HG02970 (cell line): ENCODE measurements at regions not wholly inside any gene's neighbourhood (a gene's known extent, or its start where the extent isn't known, plus 50 kb on each side); places are given as distances from the start of the nearest gene placed in this dataset.
"Not testable (repeated sequence)": the region's sequence is repeated elsewhere in the genome, so short reads cannot be mapped to it uniquely, and the experiment has no call there.

Experiments
- ATAC-seq: cut with Tn5 transposase; IDR thresholded peaks from one replicate; pipeline ENCODE4 v1.9.1; 2021; ENCODE audit warnings: mild to moderate bottlenecking, moderate library complexity, moderate number of reproducible peaks; ENCODE audit not compliant: unreplicated experiment, low FRiP score

DNA sequence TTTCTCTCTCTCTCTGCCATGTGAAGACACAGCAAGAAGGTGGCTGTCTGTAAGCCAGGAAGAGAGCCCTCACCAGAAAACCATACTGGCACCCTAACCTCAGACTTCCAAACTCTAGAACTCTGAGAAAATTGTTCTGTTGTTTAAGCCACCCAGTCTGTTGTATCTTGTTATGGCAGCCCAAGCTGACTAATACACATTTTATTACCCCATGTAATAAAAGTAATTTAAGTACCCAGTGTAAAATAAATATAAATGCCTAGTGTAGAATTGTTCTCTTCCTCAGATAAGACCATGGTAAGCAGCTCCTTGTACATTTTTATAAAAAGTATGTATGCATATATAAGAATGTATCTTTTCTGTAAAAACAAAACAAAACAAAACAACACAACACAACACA lies 119.7 kb downstream of the DTL start:
- ATAC-seq = no peak

DNA sequence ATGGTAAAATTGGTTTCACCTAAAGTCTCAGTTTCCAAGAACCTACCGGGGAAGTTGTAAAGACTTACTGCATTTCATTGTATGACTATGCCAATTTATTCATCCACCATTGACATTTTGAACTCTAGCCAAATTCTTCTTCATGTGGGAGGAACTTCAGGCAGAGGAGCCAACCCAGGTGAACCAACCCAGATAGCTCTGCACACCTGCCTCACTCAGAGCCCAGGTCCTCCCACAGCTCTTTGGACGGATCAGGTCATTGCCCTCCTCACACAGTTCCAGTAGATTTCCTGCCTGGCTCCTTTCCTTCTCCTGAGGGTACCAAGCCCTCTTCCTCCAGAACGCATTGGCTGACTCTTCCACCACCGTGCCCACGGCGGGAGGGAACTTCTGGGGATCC lies 121.7 kb downstream of the DTL start:
- ATAC-seq = no peak

DNA sequence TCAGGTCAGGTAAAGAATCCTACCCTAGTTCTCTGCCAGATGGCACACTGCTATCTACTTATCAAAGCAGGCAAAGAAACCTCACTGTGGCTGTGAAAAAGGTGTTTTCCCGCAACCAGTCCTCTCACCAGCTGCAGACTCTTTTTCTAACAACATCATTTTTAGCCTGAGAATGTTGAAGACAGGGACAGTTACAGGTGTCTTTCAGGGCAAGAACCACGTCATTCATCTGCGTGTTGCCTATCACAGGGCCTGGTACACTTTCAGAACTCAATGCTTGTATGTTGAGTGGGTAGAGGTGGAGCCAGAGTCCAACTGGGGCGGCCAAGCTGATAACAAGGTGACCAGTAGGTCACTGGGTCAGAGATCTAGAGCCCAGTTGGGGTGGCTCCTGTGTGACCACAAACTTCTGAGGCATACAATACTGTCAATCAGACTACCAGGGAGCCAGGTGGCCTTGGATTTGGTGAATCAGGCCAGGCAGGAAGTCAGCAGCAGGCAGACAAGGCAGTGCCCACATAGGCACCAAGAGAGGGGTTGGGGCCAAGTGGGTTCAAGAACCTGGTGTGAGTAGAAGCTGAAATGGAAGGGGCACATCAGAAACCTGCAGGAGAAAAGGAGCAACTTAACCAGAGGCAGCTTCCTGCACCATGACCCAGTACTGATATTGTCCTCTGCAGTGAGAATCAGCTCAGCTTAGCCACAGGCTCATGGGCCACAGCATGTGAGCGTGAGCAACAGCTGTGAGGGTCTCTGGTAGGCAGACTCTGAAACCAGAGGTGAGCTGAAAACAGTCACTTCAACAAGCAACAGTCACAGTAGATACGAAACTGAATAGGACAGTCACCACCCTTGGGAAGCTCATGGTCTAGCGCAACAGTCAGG lies 123.6 kb downstream of the DTL start:
- ATAC-seq = no peak

DNA sequence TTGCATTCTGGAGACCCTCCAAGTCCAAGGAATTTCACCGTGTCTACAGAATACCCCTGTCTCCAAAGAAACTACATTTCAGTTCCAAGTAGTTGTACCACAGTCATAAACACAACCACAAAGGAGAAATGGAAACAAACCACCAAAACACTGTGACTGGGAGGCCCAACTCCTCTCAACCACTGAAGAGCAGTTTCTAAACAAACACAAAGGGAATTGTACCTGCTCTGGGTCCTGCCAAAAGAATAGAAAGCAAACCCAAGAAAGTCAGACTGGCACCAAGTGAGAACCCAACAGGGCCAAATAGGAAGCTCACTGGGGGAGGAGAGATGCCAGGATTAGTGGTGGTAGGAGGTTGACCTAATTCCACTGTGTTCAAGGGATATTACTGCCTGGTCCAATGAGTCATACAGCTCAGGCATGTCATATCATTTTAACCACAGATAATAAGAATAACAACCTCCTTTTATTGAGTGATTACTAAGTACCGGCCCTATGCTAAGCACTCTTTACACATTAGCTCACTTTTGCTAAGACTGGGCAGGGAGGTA lies 123.9 kb upstream of the PPP2R5A start:
- ATAC-seq = no peak

DNA sequence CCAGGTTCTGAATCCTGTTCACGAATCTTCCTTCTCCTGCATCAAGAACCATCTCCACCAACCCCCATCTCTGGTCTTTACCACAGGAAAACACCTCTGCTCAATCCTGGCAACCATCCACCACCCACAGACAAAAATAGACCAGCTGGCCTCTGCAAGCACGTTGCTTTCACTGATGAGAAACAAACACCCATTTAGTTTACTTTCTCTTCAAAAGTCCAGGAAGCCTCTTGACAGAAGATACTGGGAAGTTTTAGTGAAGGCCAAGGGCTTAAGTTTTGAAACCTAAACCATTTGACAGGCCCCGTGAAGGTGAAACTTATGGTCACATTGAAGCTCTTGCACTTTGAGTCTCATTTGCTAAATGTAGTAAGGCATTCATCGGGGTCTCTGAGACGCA lies 122.6 kb upstream of the PPP2R5A start:
- ATAC-seq = no peak

DNA sequence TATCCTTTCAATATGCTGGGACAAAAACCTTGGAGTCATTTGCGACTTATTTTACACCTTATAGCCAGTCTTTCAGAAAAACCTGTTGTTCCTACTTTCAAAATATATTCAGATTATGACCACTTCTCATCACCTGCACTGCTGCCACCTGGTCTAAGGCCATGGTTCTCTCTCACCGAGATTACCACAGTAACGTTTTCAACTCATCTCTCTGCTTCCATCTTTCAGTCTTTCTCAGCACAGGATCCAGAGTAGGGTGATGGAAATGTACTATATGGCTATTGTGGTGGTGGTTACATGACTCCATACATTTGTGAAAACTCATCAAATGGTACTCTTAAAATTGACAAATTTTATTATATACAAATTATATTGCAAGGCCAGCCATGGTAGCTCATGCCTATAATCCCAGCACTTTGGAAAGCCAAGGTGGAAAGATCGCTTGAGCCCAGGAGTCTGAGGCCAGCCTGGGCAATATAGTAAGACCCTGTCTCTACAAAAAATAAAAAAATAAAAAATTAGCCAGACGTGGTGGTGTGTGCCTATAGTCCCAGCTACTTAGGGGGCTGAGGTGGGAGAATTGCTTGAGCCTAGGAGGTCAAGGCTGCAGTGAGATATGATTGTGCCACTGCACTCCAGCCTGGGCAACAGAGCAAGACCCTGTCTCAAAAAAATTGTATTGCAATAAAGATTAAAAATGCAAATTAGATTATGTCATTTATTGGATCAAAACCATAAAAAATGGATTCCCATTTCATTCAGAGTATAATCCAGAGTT lies 120.9 kb upstream of the PPP2R5A start:
- ATAC-seq = no peak

DNA sequence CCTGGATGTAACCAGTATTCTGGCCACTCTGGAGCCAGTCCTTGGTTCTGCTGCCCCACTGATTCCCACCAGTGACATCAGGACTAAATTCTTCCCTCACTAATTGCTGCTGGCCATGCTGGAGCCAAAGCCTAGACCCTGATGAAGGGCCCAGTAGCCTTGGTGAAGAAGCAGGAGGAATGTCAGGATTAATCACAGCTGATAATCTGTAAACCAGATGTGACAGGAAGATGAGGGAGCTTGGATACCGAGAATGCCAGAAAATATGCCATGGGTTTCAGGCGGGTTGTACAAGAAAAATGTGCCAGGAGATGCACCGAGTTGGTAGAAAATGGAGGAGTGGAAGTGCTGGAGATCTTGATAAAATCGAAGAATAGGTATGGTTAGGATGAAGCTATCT lies 119.0 kb upstream of the PPP2R5A start:
- ATAC-seq = no peak

DNA sequence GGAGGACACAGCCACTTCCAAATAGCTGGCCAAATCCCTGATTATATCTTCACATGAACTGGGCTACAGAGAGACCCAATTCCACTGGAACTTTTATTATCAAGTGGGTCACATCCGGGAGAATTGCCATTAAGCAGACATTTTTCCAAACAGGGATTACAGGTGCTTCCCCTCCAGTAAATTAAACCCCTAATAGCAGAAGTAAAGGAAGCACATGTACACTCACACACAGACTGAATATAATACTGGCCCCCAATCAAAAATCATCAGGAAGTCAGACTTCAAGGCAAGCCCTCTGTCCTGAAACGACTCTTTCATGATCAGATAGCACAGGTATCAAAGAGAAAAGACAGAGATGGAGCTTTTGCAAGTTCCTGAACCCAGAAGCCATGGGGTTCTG lies 118.6 kb upstream of the PPP2R5A start:
- no peak for ATAC-seq

DNA sequence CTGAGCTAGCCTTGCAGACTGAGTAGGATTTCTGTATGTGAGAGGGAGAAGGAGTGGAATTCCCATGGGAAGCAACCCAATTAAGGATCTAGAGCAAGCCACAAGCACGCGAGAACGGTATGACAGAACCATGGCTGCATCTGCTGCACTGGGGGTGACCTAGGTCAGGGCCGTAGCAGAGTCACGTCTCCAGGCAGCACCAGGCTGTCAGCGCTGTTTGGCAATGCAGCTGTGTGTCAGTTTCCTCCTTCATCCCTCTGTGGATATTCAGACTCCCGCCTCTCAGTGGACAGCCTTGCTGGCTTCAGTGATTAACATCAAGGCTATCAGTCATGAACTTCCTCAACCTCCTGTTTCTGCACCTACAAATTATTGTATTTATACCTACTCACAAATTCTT lies 118.1 kb upstream of the PPP2R5A start:
- no peak for ATAC-seq

DNA sequence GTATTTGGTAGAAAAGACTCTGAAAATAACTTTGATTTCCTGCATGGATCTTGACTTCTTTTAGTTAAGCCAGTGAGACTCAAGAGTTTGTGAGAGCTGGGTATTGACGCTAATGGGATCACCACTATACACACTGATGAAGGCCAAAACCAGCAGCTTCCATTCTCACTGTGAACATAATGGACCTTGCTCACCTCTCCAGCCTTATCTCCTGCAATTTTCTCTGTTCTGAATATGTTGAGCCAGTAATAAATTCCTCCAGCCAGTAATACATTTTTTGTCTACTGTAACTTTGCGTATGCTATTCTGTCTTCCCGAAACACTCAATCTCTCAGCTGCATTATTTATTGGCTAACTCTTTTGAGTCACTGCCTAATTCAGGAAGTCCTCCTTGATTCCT lies 111.6 kb upstream of the PPP2R5A start:
- no peak for ATAC-seq

DNA sequence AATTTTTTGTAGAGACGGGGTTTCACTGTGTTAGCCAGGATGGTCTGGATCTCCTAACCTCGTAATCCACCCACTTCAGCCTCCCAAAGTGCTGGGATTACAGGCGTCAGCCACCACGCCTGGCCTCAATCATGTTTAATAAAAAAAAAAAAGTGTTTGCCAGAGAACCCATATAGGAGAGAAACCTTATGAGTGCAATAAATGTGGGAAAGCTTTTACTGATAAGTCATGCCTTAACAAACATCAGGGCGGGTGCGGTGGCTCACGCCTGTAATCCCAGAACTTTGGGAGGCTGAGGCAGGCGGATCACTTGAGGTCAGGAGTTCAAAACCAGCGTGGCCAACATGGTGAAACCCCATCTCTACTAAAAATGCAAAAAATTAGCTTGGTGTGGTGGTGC lies 110.9 kb upstream of the PPP2R5A start:
- ATAC-seq = not testable (repeated sequence)

DNA sequence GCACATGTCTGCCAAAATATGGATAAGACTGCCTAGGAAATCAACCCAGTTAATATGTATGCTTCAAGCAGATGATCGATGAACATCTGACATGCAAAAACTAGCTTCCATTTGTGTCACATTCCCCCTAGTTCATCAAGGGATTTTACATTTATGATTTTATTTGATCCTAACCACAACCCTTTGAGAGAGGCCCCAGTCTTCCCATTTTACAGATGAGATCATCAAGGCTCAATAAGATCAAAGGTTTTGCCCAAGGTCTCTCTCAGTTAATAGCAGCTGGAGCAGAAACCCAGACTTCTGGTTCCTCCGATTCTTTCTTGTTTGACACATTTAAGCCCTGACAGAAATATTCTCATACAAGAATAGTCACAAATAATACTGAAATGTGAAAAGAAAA lies 107.7 kb upstream of the PPP2R5A start:
- no peak for ATAC-seq

DNA sequence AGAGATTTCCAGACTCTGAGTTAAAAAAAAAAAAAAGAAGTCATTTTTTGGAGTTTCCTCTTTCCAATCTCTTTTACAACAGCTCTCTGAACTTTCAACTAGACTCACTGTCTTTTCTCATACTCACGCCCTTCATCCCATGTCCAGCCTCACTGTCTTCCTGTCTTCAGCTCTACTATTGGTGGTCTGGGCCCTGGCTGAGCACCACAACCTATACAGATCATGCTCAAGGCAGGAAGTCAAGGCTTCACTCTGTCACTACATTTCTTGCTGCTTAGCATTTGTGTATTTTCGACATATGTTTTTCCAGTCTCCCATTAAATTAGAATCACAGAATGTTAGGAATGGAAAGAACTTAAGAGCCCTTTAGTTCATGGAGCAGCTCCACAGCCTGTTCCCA lies 106.4 kb upstream of the PPP2R5A start:
- no peak for ATAC-seq

DNA sequence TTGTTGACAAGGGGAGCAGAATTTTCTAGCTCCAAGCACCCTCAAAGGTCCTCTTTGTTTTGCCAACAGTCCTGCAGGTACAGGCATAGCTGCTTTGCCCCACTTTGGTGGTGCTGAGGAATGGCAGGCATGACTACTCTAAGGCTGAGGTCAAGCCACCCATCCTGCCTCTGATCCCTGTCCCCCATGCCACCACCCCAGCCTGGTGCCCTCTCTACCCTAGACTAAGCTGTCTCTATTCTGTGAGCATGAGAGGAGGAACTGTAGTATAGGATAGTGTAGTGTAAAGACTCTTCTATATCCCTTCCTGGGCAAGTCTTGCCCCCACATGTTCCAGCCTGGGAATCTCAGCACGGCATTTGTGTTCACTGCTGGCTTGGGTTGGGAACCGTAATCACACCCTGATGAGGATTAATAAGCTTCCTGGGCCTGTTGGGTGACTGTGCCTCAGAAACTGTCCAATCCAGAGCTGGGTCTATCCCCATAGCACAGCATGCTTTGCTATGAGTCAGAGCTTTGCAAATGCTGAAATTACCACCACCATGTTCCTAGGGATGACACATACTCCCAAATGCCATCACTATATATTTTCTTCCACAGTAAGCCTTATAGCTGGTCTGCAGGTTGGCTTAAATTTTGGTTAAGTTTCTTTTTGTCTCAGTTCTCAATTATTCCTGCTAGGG lies 105.7 kb upstream of the PPP2R5A start:
- no peak for ATAC-seq

DNA sequence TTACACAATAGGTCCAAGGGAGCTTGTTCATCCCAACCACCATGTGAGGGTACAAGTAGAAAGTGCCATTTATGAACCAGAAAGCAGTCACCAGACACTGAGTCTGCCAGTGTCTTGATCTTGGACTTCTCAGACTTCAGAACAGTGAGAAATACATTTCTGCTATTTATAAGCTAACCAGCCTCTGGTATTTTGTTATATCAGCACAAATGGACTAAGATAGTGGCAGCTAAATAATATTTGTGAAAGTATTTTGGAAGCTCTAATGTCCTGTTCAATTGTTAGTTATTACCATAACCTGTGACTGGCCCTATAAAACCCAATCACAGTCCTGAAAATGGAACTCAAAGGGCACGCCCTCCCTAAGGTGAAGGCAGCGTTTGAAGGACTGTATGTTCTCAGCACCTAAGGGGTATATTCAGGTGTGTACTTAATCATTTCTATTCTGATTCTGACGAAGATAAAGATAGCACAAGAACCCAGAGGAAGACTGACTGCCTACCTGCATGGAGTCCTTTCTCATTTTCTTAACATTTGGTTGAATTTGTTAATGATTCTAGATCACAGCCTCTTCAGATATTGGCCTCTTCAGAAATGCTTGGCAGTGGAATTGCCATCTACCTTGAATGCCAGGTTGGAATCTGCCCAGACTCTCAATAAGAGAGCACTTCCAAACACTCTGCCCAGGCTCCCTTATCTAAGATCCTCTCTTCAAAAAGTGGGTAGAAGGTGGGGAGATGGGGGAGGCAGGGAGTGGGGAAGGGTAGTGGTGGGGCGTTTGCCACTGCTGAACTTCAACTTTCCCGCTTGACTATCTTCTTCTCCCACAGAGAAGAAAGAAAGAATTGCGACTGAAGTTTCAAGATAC lies 104.0 kb upstream of the PPP2R5A start:
- ATAC-seq = no peak

DNA sequence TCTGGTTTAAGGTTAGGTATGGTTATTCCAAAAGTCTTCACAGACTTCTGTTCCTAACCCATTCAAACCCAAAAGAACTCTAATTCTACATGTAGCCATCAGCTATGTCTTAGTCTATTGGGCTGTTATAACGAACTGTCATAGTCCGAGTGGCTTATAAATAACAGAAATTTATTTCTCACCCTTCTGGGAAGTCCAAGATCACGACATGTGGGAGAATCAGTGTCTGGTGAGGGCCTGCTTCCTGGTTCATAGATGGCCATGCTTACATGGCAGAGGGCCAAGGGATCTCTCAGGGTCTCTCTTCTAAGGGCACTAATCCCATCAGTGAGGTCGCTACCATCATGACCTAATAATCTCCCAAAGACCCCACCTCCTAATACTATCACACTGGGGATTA lies 103.0 kb upstream of the PPP2R5A start:
- ATAC-seq = no peak

DNA sequence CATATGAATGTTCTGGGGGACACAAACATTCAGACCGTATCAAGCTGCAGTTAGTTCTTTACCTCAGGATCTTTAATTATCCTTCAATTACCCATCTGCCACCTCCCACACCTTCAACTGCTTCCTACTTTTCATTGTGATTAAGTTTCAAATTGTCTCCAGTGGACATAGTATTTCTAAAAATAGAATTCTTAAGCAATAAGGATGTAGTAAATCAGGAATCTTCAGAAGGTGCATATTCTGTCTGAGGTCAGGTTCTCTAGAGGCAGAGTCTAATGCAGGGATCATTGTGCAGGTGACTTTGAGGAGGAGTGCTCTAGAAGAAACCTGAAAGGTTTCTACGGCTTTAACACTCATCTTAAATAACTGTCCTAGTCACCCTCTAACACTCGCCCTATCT lies 102.6 kb upstream of the PPP2R5A start:
- ATAC-seq = no peak

DNA sequence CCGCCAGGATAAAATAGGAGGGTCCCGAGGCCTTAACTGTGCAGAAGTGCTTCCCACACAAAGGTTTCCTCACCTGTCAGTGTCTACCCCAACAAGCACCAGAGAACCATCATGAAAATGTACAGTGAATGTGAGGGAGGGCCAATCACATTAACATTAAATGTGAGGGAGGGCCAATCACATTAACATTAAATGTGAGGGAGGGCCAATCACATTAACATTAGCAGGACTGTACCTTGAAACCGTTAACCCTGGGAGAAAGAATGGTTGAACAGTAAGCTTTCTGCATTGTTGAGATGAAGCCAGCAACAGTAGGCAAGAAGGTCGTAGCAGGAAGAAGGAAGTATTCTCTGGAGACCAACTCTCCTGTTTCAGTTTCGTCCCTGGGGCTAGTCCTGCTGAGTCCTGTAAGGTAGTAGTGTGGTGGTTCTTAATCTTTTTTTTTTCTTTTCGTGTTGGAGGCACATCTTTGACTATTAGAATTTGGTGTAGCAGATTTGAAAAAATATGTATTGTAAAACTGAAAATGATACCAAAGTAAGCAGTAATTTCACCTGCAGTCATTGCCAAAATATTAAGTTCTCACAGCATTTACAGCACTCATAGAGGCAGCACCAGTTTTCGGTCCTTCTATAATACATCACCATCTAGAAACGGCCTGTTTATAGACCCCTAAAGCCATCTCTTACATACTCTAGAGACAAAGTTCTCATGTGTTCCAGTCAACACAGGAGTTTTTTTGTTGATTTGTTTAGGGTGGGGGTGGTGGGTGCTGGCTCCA lies 98.6 kb upstream of the PPP2R5A start:
- ATAC-seq = peak; percentile 92

DNA sequence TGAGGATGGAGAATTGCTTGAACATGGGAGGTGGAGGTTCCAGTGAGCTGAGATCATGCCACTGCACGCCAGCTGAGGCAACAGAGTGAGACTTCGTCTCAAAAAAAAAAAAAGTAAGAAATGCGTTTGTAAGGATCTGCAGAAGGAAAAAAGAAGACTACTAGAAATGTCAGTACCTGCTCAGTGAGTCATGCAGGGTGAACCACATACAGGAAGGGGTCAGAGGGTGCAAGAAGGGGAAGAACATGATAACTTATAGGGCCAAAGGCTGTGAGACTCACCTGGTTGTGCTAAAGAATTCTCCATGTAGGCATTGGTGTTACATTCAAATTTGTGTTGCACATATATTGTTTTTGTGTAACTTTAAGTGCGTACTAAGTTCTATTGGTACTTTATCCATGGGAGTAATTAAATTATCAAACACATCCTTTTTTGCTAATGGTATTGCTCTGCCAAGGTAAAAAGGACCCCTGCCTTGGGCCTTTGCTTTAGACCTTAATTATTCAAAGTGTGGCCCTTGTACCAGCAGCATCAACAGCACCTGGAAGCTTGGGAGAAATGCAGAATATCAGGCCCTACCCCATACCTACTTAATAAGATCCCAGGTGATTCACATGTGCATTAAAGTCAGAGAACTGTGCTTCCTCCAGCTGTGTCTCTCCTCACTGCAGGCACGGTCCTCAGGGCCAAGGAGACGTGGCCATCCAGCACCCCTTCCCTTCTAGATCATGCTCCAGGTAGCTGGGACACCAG lies 96.4 kb upstream of the PPP2R5A start:
- no peak for ATAC-seq
